HEK293 (cell line): ENCODE measurements at regions not wholly inside any gene's neighbourhood (a gene's known extent, or its start where the extent isn't known, plus 50 kb on each side); places are given as distances from the start of the nearest gene placed in this dataset.
A peak's percentile ranks its signal among the peaks of the same experiment; 100 is the strongest.

Experiments used
- CTCF ChIA-PET: fragments of 350-600 bp; formaldehyde crosslinking; extraction: SDS; loops from one replicate; lab custom pipeline; 2021; ENCODE audit warnings: antibody characterized with exemption; lab: Yijun Ruan, JAX
- POLR2A ChIA-PET: fragments of 300-600 bp; formaldehyde crosslinking; extraction: SDS; loops from one replicate; lab custom pipeline; 2020; ENCODE audit warnings: antibody characterized with exemption, inconsistent platforms; lab: Yijun Ruan, JAX
- H3K27ac ChIP-seq: fragments of 200-500 bp; sonication (Bioruptor generic); 2 replicates; pipeline ENCODE4 v1.5.1; 2014; ENCODE audit warnings: low read depth, low read length, control low read depth, inconsistent platforms; ENCODE audit errors: extremely low read depth
- H3K36me3 ChIP-seq, 2 experiments: fragments of 200-500 bp in 1 of 2; sonication (Bioruptor generic) in 1 of 2; 1 replicate in 1 of 2; 2 replicates in 1 of 2; pipeline ENCODE4 v1.5.1; 2014 to 2017; ENCODE audit warnings: inconsistent platforms in 2 of 2, low read length in 2 of 2; ENCODE audit not compliant: control insufficient read depth in 2 of 2, insufficient read depth in 1 of 2
- H3K4me1 ChIP-seq: fragments of 200-500 bp; sonication (Bioruptor generic); 2 replicates; pipeline ENCODE4 v1.5.1; 2014; ENCODE audit warnings: mild to moderate bottlenecking, low read length, inconsistent platforms; ENCODE audit not compliant: control insufficient read depth, insufficient read depth
- H3K4me3 ChIP-seq: 2 replicates; pipeline ENCODE4 v1.5.1; 2011; ENCODE audit warnings: low read depth, mild to moderate bottlenecking, control low read depth, low read length, moderate library complexity
- H3K9me3 ChIP-seq: fragments of 200-500 bp; sonication (Bioruptor generic); 2 replicates; pipeline ENCODE4 v1.5.1; 2014; ENCODE audit warnings: low read depth, low read length, inconsistent platforms; ENCODE audit not compliant: control insufficient read depth, insufficient read depth
- CTCF ChIP-seq: fragments of 450-650 bp; formaldehyde crosslinking; IDR thresholded peaks from 2 replicates; pipeline ENCODE4 v1.5.1; 2016; ENCODE audit warnings: missing biosample characterization, missing genetic modification characterization
- GFI1B ChIP-seq: fragments of 450-650 bp; formaldehyde crosslinking; IDR thresholded peaks from 2 replicates; pipeline ENCODE4 v1.5.1; 2016; ENCODE audit warnings: missing biosample characterization, missing genetic modification characterization
- GLIS1 ChIP-seq: fragments of 450-650 bp; formaldehyde crosslinking; IDR thresholded peaks from 2 replicates; pipeline ENCODE4 v1.5.1; 2016; ENCODE audit warnings: missing biosample characterization, missing genetic modification characterization
- GLIS2 ChIP-seq: fragments of 450-650 bp; formaldehyde crosslinking; IDR thresholded peaks from 2 replicates; pipeline ENCODE4 v1.5.1; 2016; ENCODE audit warnings: missing biosample characterization, missing genetic modification characterization
- HIC1 ChIP-seq: fragments of 450-650 bp; formaldehyde crosslinking; IDR thresholded peaks from 2 replicates; pipeline ENCODE4 v1.5.1; 2016; ENCODE audit warnings: missing biosample characterization, missing genetic modification characterization
- HOXC10 ChIP-seq: sonication (generic); formaldehyde crosslinking; IDR thresholded peaks from 2 replicates; pipeline ENCODE4 v1.8.1; 2023; ENCODE audit warnings: mild to moderate bottlenecking, missing genetic modification reagents
- SALL2 ChIP-seq: fragments of 450-650 bp; formaldehyde crosslinking; IDR thresholded peaks from 2 replicates; pipeline ENCODE4 v1.5.0; 2017; ENCODE audit warnings: missing biosample characterization, mild to moderate bottlenecking, missing genetic modification characterization, borderline replicate concordance
- ZBTB17 ChIP-seq: fragments of 450-650 bp; formaldehyde crosslinking; IDR thresholded peaks from 2 replicates; pipeline ENCODE4 v1.5.1; 2016; ENCODE audit warnings: missing biosample characterization, missing genetic modification characterization
- ZFP69B ChIP-seq: fragments of 450-650 bp; formaldehyde crosslinking; IDR thresholded peaks from 2 replicates; pipeline ENCODE4 v1.5.1; 2016; ENCODE audit warnings: missing biosample characterization, missing genetic modification characterization
- ZNF10 ChIP-seq: fragments of 450-650 bp; formaldehyde crosslinking; IDR thresholded peaks from 2 replicates; pipeline ENCODE4 v1.5.1; 2017; ENCODE audit warnings: missing biosample characterization, missing genetic modification characterization
- ZNF121 ChIP-seq: fragments of 450-650 bp; formaldehyde crosslinking; IDR thresholded peaks from 2 replicates; pipeline ENCODE4 v1.5.1; 2016; ENCODE audit warnings: missing biosample characterization, missing genetic modification characterization
- ZNF146 ChIP-seq: fragments of 450-650 bp; formaldehyde crosslinking; IDR thresholded peaks from 2 replicates; pipeline ENCODE4 v1.5.1; 2016; ENCODE audit warnings: missing biosample characterization, missing genetic modification characterization
- ZNF2 ChIP-seq: fragments of 450-650 bp; formaldehyde crosslinking; IDR thresholded peaks from 2 replicates; pipeline ENCODE4 v1.5.1; 2016; ENCODE audit warnings: missing biosample characterization, missing genetic modification characterization
- ZNF394 ChIP-seq: fragments of 450-650 bp; formaldehyde crosslinking; IDR thresholded peaks from 2 replicates; pipeline ENCODE4 v1.5.1; 2016; ENCODE audit warnings: missing biosample characterization, missing genetic modification characterization, mild to moderate bottlenecking, moderate library complexity, borderline replicate concordance
- ZNF561 ChIP-seq: fragments of 450-650 bp; IDR thresholded peaks from 2 replicates; pipeline ENCODE4 v1.5.1; 2018; ENCODE audit warnings: missing biosample characterization, missing genetic modification characterization, borderline replicate concordance
- ZNF610 ChIP-seq: fragments of 450-650 bp; formaldehyde crosslinking; IDR thresholded peaks from 2 replicates; pipeline ENCODE4 v1.5.1; 2016; ENCODE audit warnings: missing biosample characterization, missing genetic modification characterization, borderline replicate concordance
- ZNF654 ChIP-seq: fragments of 450-650 bp; formaldehyde crosslinking; IDR thresholded peaks from 2 replicates; pipeline ENCODE4 v1.5.1; 2016; ENCODE audit warnings: low read depth, missing biosample characterization, missing genetic modification characterization
- ZNF677 ChIP-seq: fragments of 450-650 bp; IDR thresholded peaks from 2 replicates; pipeline ENCODE4 v1.5.0; 2018; ENCODE audit warnings: missing biosample characterization, mild to moderate bottlenecking, missing genetic modification characterization, moderate library complexity
- ZNF785 ChIP-seq: fragments of 450-650 bp; formaldehyde crosslinking; IDR thresholded peaks from 2 replicates; pipeline ENCODE4 v1.5.1; 2016; ENCODE audit warnings: missing biosample characterization, missing genetic modification characterization
- ZSCAN4 ChIP-seq: fragments of 450-650 bp; formaldehyde crosslinking; IDR thresholded peaks from 2 replicates; pipeline ENCODE4 v1.5.1; 2017; ENCODE audit warnings: missing biosample characterization, missing genetic modification characterization
- TF ChIP-seq, protein P1 (sequence below): fragments of 450-650 bp; formaldehyde crosslinking; IDR thresholded peaks from 2 replicates; pipeline ENCODE4 v1.5.1; 2016; ENCODE audit warnings: missing biosample characterization, missing genetic modification characterization

- H3K27ac ChIP-seq, result no peak overlapping the region
- CTCF ChIA-PET, result interaction anchor here (0.6 to 4.1 kb wide), 10 partner anchors 11 to 292 kb away, joined by 3 to 25 read pairs (median 4); no protein-coding TSS in a partner anchor
- no peak overlapping the region for H3K4me3 ChIP-seq
- peaks cover 2% of the 10 kb centered on the region; the same call in 1 of the 2 replicates for H3K4me1 ChIP-seq
- TF ChIP-seq ZNF610 (no peak), HIC1 (no peak), ZNF677 (no peak), GLIS1 (tag by site-specific recombination) (peak; percentile 27; the same call in 1 of the 2 replicates), ZFP69B (no peak), ZNF146 (no peak), GFI1B (tag by site-specific recombination) (no peak), ZBTB17 (tag by site-specific recombination) (0 out of 2 replicates have a peak, but pooled peaks have one; percentile 14)
- POLR2A ChIA-PET, result interaction anchor here (0.7 kb wide), 1 partner anchor 198 kb away, joined by 3 read pairs; no protein-coding TSS in a partner anchor
- H3K9me3 ChIP-seq, result no peaks in the 10 kb centered on the region
- no peaks in the 10 kb centered on the region for H3K36me3 ChIP-seq
Measured at GRCh38 chr2:9140645-9141044, 66.0 kb upstream of the ASAP2 start.

DNA sequence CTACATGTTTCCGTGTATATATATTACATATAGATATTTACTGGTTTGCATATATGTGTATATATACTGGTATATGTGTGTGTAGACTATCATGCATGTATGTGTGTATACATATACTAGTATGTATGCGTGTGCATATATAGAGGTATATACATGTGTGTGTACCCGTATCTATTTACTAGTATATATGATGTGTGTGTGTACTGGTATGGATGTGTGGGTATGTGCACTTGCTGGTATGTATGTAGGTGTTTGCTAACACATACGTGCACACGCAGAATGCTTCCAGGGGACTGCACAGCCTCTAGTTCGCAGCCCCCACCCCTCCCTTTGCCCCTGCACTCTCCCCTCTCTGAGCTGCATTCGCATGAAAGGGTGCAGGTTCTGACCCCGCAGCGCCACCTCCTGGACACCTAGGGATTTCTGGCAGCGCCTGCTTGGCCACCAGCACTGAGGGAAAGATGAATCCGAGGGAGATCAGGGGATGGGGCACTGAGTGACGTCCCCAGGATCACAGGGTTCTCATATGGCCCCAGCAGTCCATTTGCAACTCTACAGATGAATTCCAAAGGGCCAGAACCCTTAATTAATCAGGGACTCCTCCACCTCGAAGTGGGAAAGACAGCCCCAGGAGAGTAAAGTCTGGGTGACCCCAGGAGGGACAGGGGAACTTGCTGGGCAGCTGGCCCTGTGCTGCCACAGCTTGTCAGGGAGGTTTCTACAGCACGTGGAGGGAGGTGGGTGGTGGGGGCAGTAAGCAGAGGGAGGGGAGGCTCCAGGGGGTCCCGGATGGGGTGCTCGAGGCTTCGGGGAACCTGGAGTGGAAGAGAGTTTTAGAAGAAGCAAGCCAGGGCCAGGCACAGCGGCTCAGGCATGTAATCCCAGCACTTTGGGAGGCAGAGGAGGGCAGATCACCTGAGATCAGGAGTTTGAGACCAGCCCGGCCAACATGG lies 66.8 kb upstream of the ASAP2 start:
- Histone ChIP-seq H3K36me3 (no peaks in the 10 kb centered on the region), H3K4me3 (no peak overlapping the region), H3K9me3 (no peaks in the 10 kb centered on the region), H3K27ac (no peak overlapping the region), H3K4me1 (peaks cover 2% of the 10 kb centered on the region; the same call in 1 of the 2 replicates)
- CTCF ChIA-PET, result interaction anchor here (0.6 to 4.1 kb wide), 22 partner anchors 10 to 1716 kb away, joined by 3 to 25 read pairs (median 4); partner anchors contain the start of gene ID2
- TF ChIP-seq SALL2 (tag by site-specific recombination), result no peak
- TF ChIP-seq HOXC10 (CRISPR knock-in tag), result no peak
- peak; percentile 32; the same call in 1 of the 2 replicates for TF ChIP-seq ZNF10 (tag by site-specific recombination)
- peak; percentile 70 for TF ChIP-seq CTCF (tag by site-specific recombination)
- no peak for TF ChIP-seq ZNF561 (tag by site-specific recombination)
- TF ChIP-seq ZSCAN4 (tag by site-specific recombination), result 0 out of 2 replicates have a peak, but pooled peaks have one; percentile 11
- TF ChIP-seq ZNF654 (tag by site-specific recombination), result peak; percentile 73
- no peak for TF ChIP-seq GLIS2 (tag by site-specific recombination)
- no peak for TF ChIP-seq ZNF785 (tag by site-specific recombination)
- no peak for TF ChIP-seq ZNF121 (tag by site-specific recombination)
- TF ChIP-seq ZNF394, result no peak
- TF ChIP-seq ZNF2 (tag by site-specific recombination), result 0 out of 2 replicates have a peak, but pooled peaks have one; percentile 57
- TF ChIP-seq, protein P1, sequence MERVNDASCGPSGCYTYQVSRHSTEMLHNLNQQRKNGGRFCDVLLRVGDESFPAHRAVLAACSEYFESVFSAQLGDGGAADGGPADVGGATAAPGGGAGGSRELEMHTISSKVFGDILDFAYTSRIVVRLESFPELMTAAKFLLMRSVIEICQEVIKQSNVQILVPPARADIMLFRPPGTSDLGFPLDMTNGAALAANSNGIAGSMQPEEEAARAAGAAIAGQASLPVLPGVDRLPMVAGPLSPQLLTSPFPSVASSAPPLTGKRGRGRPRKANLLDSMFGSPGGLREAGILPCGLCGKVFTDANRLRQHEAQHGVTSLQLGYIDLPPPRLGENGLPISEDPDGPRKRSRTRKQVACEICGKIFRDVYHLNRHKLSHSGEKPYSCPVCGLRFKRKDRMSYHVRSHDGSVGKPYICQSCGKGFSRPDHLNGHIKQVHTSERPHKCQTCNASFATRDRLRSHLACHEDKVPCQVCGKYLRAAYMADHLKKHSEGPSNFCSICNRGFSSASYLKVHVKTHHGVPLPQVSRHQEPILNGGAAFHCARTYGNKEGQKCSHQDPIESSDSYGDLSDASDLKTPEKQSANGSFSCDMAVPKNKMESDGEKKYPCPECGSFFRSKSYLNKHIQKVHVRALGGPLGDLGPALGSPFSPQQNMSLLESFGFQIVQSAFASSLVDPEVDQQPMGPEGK (tag by site-specific recombination), result peak; percentile 53
- POLR2A ChIA-PET, result interaction anchor here (0.6 kb wide), 2 partner anchors 135 to 247 kb away, joined by 3 to 8 read pairs; no protein-coding TSS in a partner anchor
